ENCODE measurements at regions not wholly inside any gene's neighbourhood (a gene's known extent, or its start where the extent isn't known, plus 50 kb on each side); places are given as distances from the start of the nearest gene placed in this dataset.
A peak's percentile ranks its signal among the peaks of the same experiment; 100 is the strongest.

DNA sequence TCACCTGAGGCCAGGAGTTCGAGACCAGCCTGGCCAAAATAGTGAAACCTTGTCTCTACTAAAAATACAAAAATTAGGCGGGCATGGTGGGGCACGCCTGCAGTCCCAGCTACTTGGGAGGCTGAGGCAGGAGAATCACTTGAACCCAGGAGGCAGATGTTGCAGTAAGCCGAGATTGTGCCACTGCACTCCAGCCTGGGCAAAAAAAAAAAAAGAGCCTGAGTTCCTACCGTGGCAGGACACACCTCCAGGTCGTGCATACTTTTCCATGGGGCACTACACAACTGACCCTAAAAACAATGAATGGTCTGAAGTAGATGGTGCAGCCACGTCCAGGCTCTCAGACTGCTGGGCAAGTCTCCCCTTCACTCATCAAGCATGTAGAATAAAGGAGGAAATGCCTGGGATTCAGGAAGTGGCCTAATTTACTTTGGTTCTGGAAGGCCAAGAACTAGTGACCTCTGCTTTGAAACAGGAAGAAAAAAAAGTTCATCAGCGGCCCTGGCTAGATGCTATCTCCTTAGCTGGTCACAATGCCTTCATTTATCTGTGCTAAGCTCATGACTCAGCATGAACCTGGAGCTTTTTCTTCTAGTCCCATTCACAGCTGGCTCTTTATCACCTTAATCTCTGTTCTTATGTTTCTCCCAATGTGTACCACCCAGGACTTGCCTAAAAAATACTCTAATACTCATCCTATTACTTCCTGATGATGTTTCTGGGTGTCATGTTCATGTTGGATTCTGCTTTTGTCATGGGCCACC lies 55.8 kb upstream of the OR6J1 start:
- H3K27me3 ChIP-seq = peaks cover 26% of the 10 kb centered on the region
- no peak for DNase-seq
- no peaks in the 10 kb centered on the region for H3K4me1 ChIP-seq
- TF ChIP-seq, protein P1, sequence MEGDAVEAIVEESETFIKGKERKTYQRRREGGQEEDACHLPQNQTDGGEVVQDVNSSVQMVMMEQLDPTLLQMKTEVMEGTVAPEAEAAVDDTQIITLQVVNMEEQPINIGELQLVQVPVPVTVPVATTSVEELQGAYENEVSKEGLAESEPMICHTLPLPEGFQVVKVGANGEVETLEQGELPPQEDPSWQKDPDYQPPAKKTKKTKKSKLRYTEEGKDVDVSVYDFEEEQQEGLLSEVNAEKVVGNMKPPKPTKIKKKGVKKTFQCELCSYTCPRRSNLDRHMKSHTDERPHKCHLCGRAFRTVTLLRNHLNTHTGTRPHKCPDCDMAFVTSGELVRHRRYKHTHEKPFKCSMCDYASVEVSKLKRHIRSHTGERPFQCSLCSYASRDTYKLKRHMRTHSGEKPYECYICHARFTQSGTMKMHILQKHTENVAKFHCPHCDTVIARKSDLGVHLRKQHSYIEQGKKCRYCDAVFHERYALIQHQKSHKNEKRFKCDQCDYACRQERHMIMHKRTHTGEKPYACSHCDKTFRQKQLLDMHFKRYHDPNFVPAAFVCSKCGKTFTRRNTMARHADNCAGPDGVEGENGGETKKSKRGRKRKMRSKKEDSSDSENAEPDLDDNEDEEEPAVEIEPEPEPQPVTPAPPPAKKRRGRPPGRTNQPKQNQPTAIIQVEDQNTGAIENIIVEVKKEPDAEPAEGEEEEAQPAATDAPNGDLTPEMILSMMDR (IDR thresholded peaks at IDR 0.05; ENCODE audit: low read depth, low read length) = no peak
- H3K4me3 ChIP-seq (ENCODE audit: low read depth, low read length) = no peak overlapping the region
- no peaks in the 10 kb centered on the region for H3K9me3 ChIP-seq
- no peaks in the 10 kb centered on the region for H3K36me3 ChIP-seq

DNA sequence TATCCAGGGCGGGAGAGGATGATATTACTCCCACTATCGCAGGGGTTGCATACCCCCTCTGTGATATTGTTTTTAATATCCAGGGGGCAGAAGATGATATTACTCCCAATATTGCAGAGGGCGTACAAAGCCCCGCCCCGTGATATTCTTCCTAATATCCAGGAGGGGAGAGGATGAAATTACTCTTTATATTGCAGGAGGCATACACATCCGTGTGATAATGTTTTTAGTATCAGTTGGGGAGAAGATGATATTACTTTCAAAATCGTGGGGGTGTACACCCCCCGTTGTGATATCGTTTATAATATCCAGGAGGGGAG lies 52.9 kb upstream of the OXA1L start:
- no peaks in the 10 kb centered on the region for H3K9me3 ChIP-seq
- peaks cover 52% of the 10 kb centered on the region for H3K27me3 ChIP-seq
- H3K4me1 ChIP-seq = no peaks in the 10 kb centered on the region
- TF ChIP-seq, protein P1 (IDR thresholded peaks at IDR 0.05; ENCODE audit: low read depth, low read length) = no peak
- no peak for DNase-seq
- H3K36me3 ChIP-seq = no peaks in the 10 kb centered on the region
- H3K4me3 ChIP-seq (ENCODE audit: low read depth, low read length) = peak overlapping the region; percentile 53

DNA sequence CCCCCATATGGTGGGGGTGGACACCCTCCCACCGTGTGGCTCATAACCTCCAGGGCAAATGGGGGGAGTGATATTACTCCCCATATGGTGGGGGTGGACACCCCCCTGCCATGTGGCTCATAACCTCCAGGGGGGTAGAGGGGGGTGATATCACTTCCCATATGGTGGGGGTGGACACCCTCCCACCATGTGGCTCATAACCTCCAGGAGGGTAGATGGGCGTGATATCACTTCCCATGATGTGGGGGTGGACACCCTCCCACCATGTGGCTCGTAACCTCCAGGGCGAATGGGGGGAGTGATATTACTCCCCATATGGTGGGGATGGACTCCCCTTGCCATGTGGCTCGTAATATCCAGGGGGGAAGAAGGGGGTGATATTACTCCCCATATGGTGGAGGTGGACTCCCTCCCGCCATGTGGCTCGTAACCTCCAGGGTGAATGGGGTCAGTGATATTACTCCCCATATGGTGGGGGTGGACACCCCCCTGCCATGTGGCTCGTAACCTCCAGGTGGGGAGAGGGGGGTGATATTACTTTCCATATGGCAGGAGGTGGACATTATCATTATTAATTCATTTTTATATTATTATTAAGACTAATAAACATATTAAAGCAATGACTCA lies 51.2 kb upstream of the OXA1L start:
- H3K4me3 ChIP-seq (ENCODE audit: low read depth, low read length) = no peak overlapping the region
- TF ChIP-seq, protein P1 (IDR thresholded peaks at IDR 0.05; ENCODE audit: low read depth, low read length) = no peak
- no peak for DNase-seq

DNA sequence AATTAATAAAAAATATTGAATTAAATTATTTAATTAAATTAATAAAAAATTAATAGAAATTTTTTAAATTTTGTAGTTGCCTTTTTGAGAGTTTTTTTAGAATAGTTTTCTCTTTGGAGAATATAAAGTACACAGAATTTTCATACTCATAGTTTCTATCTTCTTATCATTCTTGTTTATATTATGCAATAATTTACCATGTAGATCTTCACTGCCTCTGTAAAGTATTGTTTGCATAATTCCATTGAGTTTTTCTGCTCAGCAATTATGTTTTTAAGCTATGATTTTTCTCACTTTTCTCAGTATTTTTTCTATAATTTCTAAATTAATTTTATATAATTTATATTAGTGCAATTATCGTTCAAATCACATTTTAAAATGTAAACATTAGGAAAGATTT lies 50.6 kb upstream of the OXA1L start:
- no peaks in the 10 kb centered on the region for H3K4me1 ChIP-seq
- TF ChIP-seq, protein P1 (IDR thresholded peaks at IDR 0.05; ENCODE audit: low read depth, low read length) = no peak
- H3K4me3 ChIP-seq (ENCODE audit: low read depth, low read length) = no peak overlapping the region
- no peaks in the 10 kb centered on the region for H3K36me3 ChIP-seq
- no peaks in the 10 kb centered on the region for H3K9me3 ChIP-seq
- peaks cover 44% of the 10 kb centered on the region for H3K27me3 ChIP-seq
- no peak for DNase-seq

More for the DNA sequence above, 51.2 kb upstream of the OXA1L start:
- H3K27me3 ChIP-seq = peaks cover 46% of the 10 kb centered on the region
- no peaks in the 10 kb centered on the region for H3K4me1 ChIP-seq
- no peaks in the 10 kb centered on the region for H3K9me3 ChIP-seq
- no peaks in the 10 kb centered on the region for H3K36me3 ChIP-seq

Data from BE2C (cell line).